Suprapubic skin (tissue), 4 donors: ENCODE measurements at regions not wholly inside any gene's neighbourhood (a gene's known extent, or its start where the extent isn't known, plus 50 kb on each side); places are given as distances from the start of the nearest gene placed in this dataset.

Experiments used
- EP300 ChIP-seq: sonication (generic); formaldehyde crosslinking; IDR thresholded peaks from one replicate; pipeline ENCODE4 v1.6.1; 2017; ENCODE audit warnings: antibody characterized with exemption
- POLR2A ChIP-seq, 2 donors: fragments of 450-650 bp; IDR thresholded peaks; one replicate each; pipeline ENCODE4 v1.6.1; 2017; ENCODE audit warnings: antibody characterized with exemption in 2 of 2, mild to moderate bottlenecking in 2 of 2, moderate library complexity in 2 of 2
- POLR2AphosphoS5 ChIP-seq, 3 donors: sonication (generic); formaldehyde crosslinking; IDR thresholded peaks; one replicate each; pipeline ENCODE4 v1.6.1; 2017; ENCODE audit warnings: antibody characterized with exemption in 3 of 3
- TF ChIP-seq, protein P1 (sequence below), 2 donors: fragments of 200-600 bp in 1 of 2; fragments of 450-650 bp in 1 of 2; sonication (generic) in 1 of 2; IDR thresholded peaks; one replicate each; pipeline ENCODE4 v1.5.1; 2016 to 2019; ENCODE audit warnings: antibody characterized with exemption in 2 of 2, mild to moderate bottlenecking in 1 of 2, moderate library complexity in 1 of 2

DNA sequence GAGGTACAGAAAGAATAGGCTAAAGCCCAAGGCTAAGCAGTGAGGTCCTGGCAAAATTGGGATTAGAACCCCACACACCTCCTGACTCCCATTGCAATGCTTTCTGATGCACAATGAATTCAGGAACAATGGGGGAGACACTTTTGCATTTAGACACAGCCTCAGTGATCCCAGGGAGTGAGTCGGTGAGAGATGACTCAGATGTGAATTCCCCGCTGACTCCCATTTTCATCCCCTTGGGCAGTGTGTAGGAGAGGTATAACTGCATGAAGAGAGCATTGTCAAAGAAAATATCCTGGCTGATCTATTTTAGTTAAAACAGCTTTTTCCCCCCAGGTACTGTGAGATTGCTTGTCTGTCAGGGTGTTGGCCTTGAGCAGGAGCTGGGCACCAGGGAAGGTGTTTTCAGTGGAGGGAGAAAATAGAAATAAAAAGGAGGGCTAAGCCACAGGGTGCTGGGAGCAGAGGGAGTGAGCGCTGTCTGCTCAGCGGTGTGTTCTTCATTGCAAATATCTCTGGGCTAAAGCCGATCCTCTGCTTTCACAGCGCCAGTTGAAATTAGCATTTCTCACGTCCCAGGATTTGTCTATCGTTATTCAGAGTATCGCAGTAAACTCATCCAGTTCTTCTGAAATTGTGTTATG, 247.7 kb upstream of the PTBP2 start:
- TF ChIP-seq, protein P1, sequence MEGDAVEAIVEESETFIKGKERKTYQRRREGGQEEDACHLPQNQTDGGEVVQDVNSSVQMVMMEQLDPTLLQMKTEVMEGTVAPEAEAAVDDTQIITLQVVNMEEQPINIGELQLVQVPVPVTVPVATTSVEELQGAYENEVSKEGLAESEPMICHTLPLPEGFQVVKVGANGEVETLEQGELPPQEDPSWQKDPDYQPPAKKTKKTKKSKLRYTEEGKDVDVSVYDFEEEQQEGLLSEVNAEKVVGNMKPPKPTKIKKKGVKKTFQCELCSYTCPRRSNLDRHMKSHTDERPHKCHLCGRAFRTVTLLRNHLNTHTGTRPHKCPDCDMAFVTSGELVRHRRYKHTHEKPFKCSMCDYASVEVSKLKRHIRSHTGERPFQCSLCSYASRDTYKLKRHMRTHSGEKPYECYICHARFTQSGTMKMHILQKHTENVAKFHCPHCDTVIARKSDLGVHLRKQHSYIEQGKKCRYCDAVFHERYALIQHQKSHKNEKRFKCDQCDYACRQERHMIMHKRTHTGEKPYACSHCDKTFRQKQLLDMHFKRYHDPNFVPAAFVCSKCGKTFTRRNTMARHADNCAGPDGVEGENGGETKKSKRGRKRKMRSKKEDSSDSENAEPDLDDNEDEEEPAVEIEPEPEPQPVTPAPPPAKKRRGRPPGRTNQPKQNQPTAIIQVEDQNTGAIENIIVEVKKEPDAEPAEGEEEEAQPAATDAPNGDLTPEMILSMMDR (IDR thresholded peaks at IDR 0.05): no peak
- TF ChIP-seq POLR2AphosphoS5 (IDR thresholded peaks at IDR 0.05) (no peak), POLR2A (IDR thresholded peaks at IDR 0.05) (no peak), EP300 (no peak)
